NCI-H82 treated with DMSO at 0.1 percent for 48 hours (cell line): ENCODE measurements at regions not wholly inside any gene's neighbourhood (a gene's known extent, or its start where the extent isn't known, plus 50 kb on each side); places are given as distances from the start of the nearest gene placed in this dataset.

Source experiments
- DNase-seq: peaks from one replicate; lab custom pipeline; 2025; ENCODE audit not compliant: unreplicated experiment; lab: John Stamatoyannopoulos, UW

- DNase-seq, result no peak
Measured at GRCh38 chr3:68468695-68469375, 463.5 kb downstream of the TAFA4 start.

- no peak for DNase-seq
Measured at GRCh38 chr3:68467465-68467864, 464.9 kb downstream of the TAFA4 start.

- no peak for DNase-seq
Measured at GRCh38 chr3:68458581-68458980, 473.8 kb downstream of the TAFA4 start.

GRCh38 chr3:68448510-68449383, 483.6 kb downstream of the TAFA4 start:
- no peak for DNase-seq

GRCh38 chr3:68447885-68448284, 484.5 kb downstream of the TAFA4 start:
- DNase-seq, result no peak

- DNase-seq, result no peak
Measured at GRCh38 chr3:68441054-68441453, 491.3 kb downstream of the TAFA4 start.

- no peak for DNase-seq
Measured at GRCh38 chr3:68436619-68437401, 495.5 kb downstream of the TAFA4 start.

GRCh38 chr3:68428495-68428894, 503.9 kb downstream of the TAFA4 start:
- DNase-seq, result no peak

GRCh38 chr3:68424796-68425460, 507.4 kb downstream of the TAFA4 start:
- no peak for DNase-seq

- DNase-seq, result no peak
Measured at GRCh38 chr3:68408626-68409025, 523.7 kb downstream of the TAFA4 start.

GRCh38 chr3:68403741-68404140, 528.6 kb downstream of the TAFA4 start:
- no peak for DNase-seq

- DNase-seq, result no peak
Measured at GRCh38 chr3:68402235-68402918, 530.0 kb downstream of the TAFA4 start.

GRCh38 chr3:68378631-68379030, 553.7 kb downstream of the TAFA4 start:
- no peak for DNase-seq

GRCh38 chr3:68373727-68374126, 558.6 kb downstream of the TAFA4 start:
- DNase-seq, result no peak

- no peak for DNase-seq
Measured at GRCh38 chr3:68363796-68364195, 568.6 kb downstream of the TAFA4 start.

GRCh38 chr3:68360492-68360891, 571.9 kb downstream of the TAFA4 start:
- DNase-seq, result no peak

GRCh38 chr3:68345781-68346180, 586.6 kb downstream of the TAFA4 start:
- DNase-seq, result no peak

- no peak for DNase-seq
Measured at GRCh38 chr3:68342426-68342825, 589.9 kb downstream of the TAFA4 start.

- no peak for DNase-seq
Measured at GRCh38 chr3:68336042-68336441, 596.3 kb downstream of the TAFA4 start.

GRCh38 chr3:68334367-68334986, 597.9 kb downstream of the TAFA4 start:
- no peak for DNase-seq
